Esophagus muscularis mucosa (tissue), 4 donors: ENCODE measurements at regions not wholly inside any gene's neighbourhood (a gene's known extent, or its start where the extent isn't known, plus 50 kb on each side); places are given as distances from the start of the nearest gene placed in this dataset.

Experiments
- DNase-seq: peaks from one replicate; pipeline ENCODE4 v3.0.0-alpha.2; 2017; ENCODE audit errors: extremely low spot score
- H3K27ac ChIP-seq, 4 donors: fragments of 200-600 bp; sonication (generic); replicated peaks in 1 of 4; 1 replicate in 3 of 4; 2 replicates in 1 of 4; pipeline ENCODE4 v1.5.1; 2016 to 2019; ENCODE audit warnings: mild to moderate bottlenecking in 1 of 4
- H3K27me3 ChIP-seq, 4 donors: fragments of 200-600 bp; sonication (generic); one replicate each; pipeline versions ENCODE4 v1.5.1 to v1.6.0; 2016 to 2019
- H3K36me3 ChIP-seq, 4 donors: fragments of 200-600 bp; sonication (generic); one replicate each; pipeline ENCODE4 v1.5.1; 2016 to 2019
- H3K4me1 ChIP-seq, 4 donors: fragments of 200-600 bp; sonication (generic); one replicate each; pipeline ENCODE4 v1.5.1; 2016 to 2019
- H3K4me3 ChIP-seq, 4 donors: fragments of 200-600 bp; sonication (generic); 1 replicate in 2 of 4; 2 replicates in 2 of 4; pipeline ENCODE4 v1.5.1; 2016 to 2019; ENCODE audit warnings: mild to moderate bottlenecking in 4 of 4, moderate library complexity in 1 of 4
- H3K9me3 ChIP-seq, 4 donors: fragments of 200-600 bp; sonication (generic); 1 replicate in 3 of 4; 2 replicates in 1 of 4; pipeline ENCODE4 v1.5.1; 2016 to 2019
- CTCF ChIP-seq, 3 experiments: fragments of 200-600 bp in 2 of 3; fragments of 450-650 bp in 1 of 3; sonication (generic) in 2 of 3; IDR thresholded peaks; one replicate each; pipeline ENCODE4 v1.5.1; 2017 to 2019; ENCODE audit warnings: antibody characterized with exemption in 3 of 3, mild to moderate bottlenecking in 2 of 3, moderate library complexity in 1 of 3
- EP300 ChIP-seq: sonication (generic); formaldehyde crosslinking; IDR thresholded peaks from one replicate; pipeline ENCODE4 v1.6.1; 2017; ENCODE audit warnings: antibody characterized with exemption
- POLR2A ChIP-seq: fragments of 450-650 bp; IDR thresholded peaks from one replicate; pipeline ENCODE4 v1.6.1; 2017; ENCODE audit warnings: antibody characterized with exemption, moderate library complexity, mild to moderate bottlenecking, low read depth
- POLR2AphosphoS5 ChIP-seq, 2 donors: sonication (generic); formaldehyde crosslinking; IDR thresholded peaks; one replicate each; pipeline ENCODE4 v1.6.1; 2017; ENCODE audit warnings: antibody characterized with exemption in 2 of 2
- WGBS: methylation state at CpG from one replicate; pipeline ENCODE4 v1.1.5; 2018; 5-methylcytosine and 5-hydroxymethylcytosine counted together
- intact Hi-C: fragments of 100-400 bp; cut with DNase I; formaldehyde crosslinking; loops from one replicate; pipeline ENCODE4 v1.15.1; 2023

DNA sequence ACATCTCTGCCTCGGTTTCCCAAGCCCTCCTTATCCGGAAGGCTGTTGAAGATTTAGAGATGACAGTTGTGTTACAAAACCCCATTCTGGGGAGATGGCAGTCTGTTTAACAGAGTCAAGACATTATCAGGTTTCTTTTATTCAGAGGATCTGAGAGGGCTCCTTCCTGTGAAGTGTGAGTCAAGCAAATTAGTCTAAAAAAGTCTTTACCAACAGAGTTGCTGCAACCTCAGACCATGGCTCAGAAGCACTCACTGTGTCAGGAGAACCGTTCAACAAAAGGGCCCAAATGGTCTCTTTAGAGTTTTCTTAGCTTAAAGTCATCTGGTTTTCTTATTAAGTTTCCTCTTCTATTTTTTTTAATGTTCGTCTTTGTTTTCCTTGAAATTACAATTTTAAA is 717.8 kb downstream of the EPM2A start:
- H3K27me3 ChIP-seq: no peaks in the 10 kb centered on the region
- H3K4me3 ChIP-seq: no peak overlapping the region
- 69% methylated on average over 4 of the region's 4 CpGs for WGBS
- H3K9me3 ChIP-seq: no peaks in the 10 kb centered on the region
- no peaks in the 10 kb centered on the region for H3K36me3 ChIP-seq
- no peak overlapping the region for H3K27ac ChIP-seq
- TF ChIP-seq POLR2AphosphoS5 (IDR thresholded peaks at IDR 0.05) (no peak), CTCF (IDR thresholded peaks at IDR 0.05) (no peak), POLR2A (no peak), EP300 (no peak)
- DNase-seq: no peak
- H3K4me1 ChIP-seq: peaks cover 0 to 8% (median 3%) of the 10 kb centered on the region in 4 donors
- intact Hi-C loops: no loop called here

DNA sequence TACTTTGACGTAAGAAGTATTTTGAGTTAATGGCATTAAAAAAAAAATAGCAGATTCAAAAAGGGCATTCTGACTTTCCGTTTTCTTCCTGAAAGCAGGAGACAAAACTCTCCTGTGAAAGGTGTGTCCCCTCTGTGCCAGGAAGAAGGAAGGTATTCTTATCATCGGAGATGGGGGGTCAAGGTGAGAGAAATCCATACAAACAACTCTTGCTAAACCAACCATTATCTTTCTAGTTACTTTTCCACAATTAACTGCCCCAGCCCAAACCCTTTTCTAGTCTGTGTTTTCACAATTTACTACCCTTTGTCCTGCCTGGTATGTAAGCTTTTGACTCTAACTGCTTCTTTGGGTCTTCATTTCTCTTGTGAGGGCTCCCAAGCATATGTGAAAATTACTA is 717.3 kb downstream of the EPM2A start:
- intact Hi-C loops: no loop called here
- Histone ChIP-seq H3K27ac (no peak overlapping the region), H3K4me1 (peaks cover 0 to 10% (median 4%) of the 10 kb centered on the region in 4 donors), H3K36me3 (no peaks in the 10 kb centered on the region), H3K9me3 (no peaks in the 10 kb centered on the region), H3K4me3 (no peak overlapping the region), H3K27me3 (no peaks in the 10 kb centered on the region)
- TF ChIP-seq POLR2AphosphoS5 (IDR thresholded peaks at IDR 0.05) (no peak), POLR2A (no peak), CTCF (IDR thresholded peaks at IDR 0.05) (no peak), EP300 (no peak)
- no peak for DNase-seq
- WGBS: 86% methylated on average over 3 of the region's 3 CpGs

DNA sequence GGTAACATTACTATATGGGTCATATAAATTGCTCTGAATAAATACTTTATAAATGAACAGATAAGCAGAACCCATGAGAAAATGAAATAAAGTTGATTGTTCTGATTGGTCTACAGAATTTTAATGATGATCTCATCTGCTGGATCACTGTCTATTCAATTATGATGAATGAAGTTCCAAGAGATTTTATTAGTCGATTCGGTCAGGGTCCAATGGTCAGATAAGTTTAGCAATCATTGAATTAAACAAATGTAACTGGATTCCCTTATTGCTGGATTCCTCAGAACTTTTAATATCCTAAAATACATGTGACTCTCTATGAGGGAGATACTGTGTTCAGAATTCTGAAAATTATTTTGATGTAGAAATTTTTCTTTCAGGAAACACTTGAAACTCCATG is 715.2 kb downstream of the EPM2A start:
- H3K36me3 ChIP-seq: no peaks in the 10 kb centered on the region
- 94% methylated on average over 2 of the region's 2 CpGs for WGBS
- H3K4me3 ChIP-seq: no peak overlapping the region
- intact Hi-C loops: loop anchor here (10.0 kb wide), 1 partner anchor 435 kb away; no protein-coding TSS in a partner anchor
- no peak for TF ChIP-seq EP300
- TF ChIP-seq POLR2AphosphoS5 (IDR thresholded peaks at IDR 0.05): no peak
- no peak for TF ChIP-seq POLR2A
- TF ChIP-seq CTCF (IDR thresholded peaks at IDR 0.05): no peak
- H3K27ac ChIP-seq: no peak overlapping the region
- peaks cover 0 to 18% (median 7%) of the 10 kb centered on the region in 4 donors for H3K4me1 ChIP-seq
- H3K9me3 ChIP-seq: no peaks in the 10 kb centered on the region
- no peak for DNase-seq
- no peaks in the 10 kb centered on the region for H3K27me3 ChIP-seq

GRCh38 chr6:145020543-145020942 is 714.8 kb downstream of the EPM2A start:
- TF ChIP-seq POLR2A: no peak
- no peak for TF ChIP-seq POLR2AphosphoS5 (IDR thresholded peaks at IDR 0.05)
- TF ChIP-seq EP300: no peak
- no peak for TF ChIP-seq CTCF (IDR thresholded peaks at IDR 0.05)
- intact Hi-C loops: loop anchor here (10.0 kb wide), 1 partner anchor 436 kb away; no protein-coding TSS in a partner anchor
- no peaks in the 10 kb centered on the region for H3K27me3 ChIP-seq
- peaks cover 0 to 18% (median 7%) of the 10 kb centered on the region in 4 donors for H3K4me1 ChIP-seq
- no peaks in the 10 kb centered on the region for H3K9me3 ChIP-seq
- no peaks in the 10 kb centered on the region for H3K36me3 ChIP-seq
- WGBS: 93% methylated on average over 1 of the region's 1 CpG
- H3K27ac ChIP-seq: no peak overlapping the region
- DNase-seq: no peak
- H3K4me3 ChIP-seq: no peak overlapping the region

DNA sequence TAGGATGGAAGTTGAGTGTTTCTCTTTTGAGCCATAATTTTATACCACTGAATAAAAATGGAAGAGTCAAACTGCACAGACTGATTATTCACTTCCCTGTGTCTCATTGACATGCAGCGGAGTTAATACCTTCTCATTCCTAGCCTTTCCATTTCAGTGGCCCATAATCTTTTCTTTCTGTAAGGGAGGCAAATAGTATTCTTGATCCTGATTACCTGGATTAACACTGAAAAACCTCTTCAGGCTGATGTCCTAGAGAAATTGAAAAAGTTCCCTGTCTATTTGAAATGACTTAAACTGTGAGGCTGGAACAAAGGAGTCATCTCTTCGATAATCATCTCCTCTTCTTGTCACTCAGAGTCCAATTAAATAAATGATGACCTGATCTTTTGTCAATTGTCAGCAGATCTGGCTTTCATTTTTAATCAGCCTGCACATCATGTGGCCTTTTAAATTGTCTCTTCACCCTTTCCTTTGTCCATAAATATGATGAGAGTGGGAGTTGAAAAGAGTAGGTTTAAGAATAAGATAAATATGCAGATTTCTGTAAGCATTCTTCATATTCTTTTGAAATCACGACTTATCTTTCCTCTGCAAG is 713.0 kb downstream of the EPM2A start:
- intact Hi-C loops: loop anchor here (10.0 kb wide), 1 partner anchor 437 kb away; no protein-coding TSS in a partner anchor
- TF ChIP-seq CTCF (IDR thresholded peaks at IDR 0.05) (no peak), POLR2AphosphoS5 (IDR thresholded peaks at IDR 0.05) (no peak), EP300 (no peak), POLR2A (no peak)
- WGBS: 71% methylated on average over 3 of the region's 3 CpGs

More for the DNA sequence above, 713.0 kb downstream of the EPM2A start:
- Histone ChIP-seq H3K4me1 (peaks cover 0 to 11% (median 4%) of the 10 kb centered on the region in 4 donors), H3K4me3 (no peak overlapping the region), H3K27ac (no peak overlapping the region), H3K9me3 (no peaks in the 10 kb centered on the region), H3K36me3 (no peaks in the 10 kb centered on the region), H3K27me3 (no peaks in the 10 kb centered on the region)
- no peak for DNase-seq
